IMR-90 (cell line): ENCODE measurements at regions not wholly inside any gene's neighbourhood (a gene's known extent, or its start where the extent isn't known, plus 50 kb on each side); places are given as distances from the start of the nearest gene placed in this dataset.
A peak's percentile ranks its signal among the peaks of the same experiment; 100 is the strongest.

Experiments used
- ATAC-seq: fragments of 200-7000 bp; cut with Tn5 transposase; 2 replicates; pipeline ENCODE4 v1.9.1; 2020; ENCODE audit warnings: low read depth, mild to moderate bottlenecking, moderate library complexity
- BruUV-seq: library from RNA; stranded (reverse); fragments of 400-500 nt; replicated peaks from 2 replicates; lab custom pipeline; 2021; lab: Mats Ljungman, UMichigan
- CTCF ChIA-PET: fragments of 300-600 bp; formaldehyde crosslinking; extraction: SDS; loops from one replicate; lab custom pipeline; 2021; ENCODE audit warnings: antibody characterized with exemption; lab: Yijun Ruan, JAX
- POLR2A ChIA-PET: fragments of 300-600 bp; sonication (Branson Sonifier 250); formaldehyde crosslinking; loops from one replicate; lab custom pipeline; 2022; ENCODE audit warnings: antibody characterized with exemption; ENCODE audit not compliant: unreplicated experiment; lab: Charles Lee
- DNase-seq: peaks from one replicate; pipeline ENCODE4 v3.0.0; 2013
- H2AFZ ChIP-seq: replicated peaks from 2 replicates; pipeline ENCODE3; 2013; ENCODE audit warnings: low read length, mild to moderate bottlenecking; ENCODE audit not compliant: poor library complexity
- H2AK5ac ChIP-seq: 2 replicates; pipeline ENCODE4 v1.6.1; 2013; ENCODE audit warnings: low read depth, low read length, inconsistent platforms
- H2AK9ac ChIP-seq: replicated peaks from 2 replicates; pipeline ENCODE3; 2013; ENCODE audit warnings: mild to moderate bottlenecking, low read depth, low read length, moderate library complexity; ENCODE audit not compliant: poor library complexity
- H2BK120ac ChIP-seq: 2 replicates; pipeline ENCODE4 v1.6.1; 2013; ENCODE audit warnings: low read depth, low read length, inconsistent platforms
- H2BK15ac ChIP-seq: 3 replicates; pipeline ENCODE4 v1.6.1; 2013; ENCODE audit warnings: low read depth, low read length, inconsistent platforms
- H2BK20ac ChIP-seq: 2 replicates; pipeline ENCODE4 v1.6.1; 2013; ENCODE audit warnings: low read depth, mild to moderate bottlenecking, inconsistent platforms, low read length, moderate library complexity
- H2BK5ac ChIP-seq: 2 replicates; pipeline ENCODE4 v1.6.1; 2013; ENCODE audit warnings: mild to moderate bottlenecking, low read depth, low read length, inconsistent platforms; ENCODE audit not compliant: poor library complexity, severe bottlenecking
- H3K14ac ChIP-seq: replicated peaks from 2 replicates; pipeline ENCODE4 v1.6.1; 2013; ENCODE audit warnings: low read depth, low read length, inconsistent platforms
- H3K18ac ChIP-seq: 2 replicates; pipeline ENCODE4 v1.6.1; 2013; ENCODE audit warnings: low read depth, low read length, control low read depth
- H3K23ac ChIP-seq: 2 replicates; pipeline ENCODE4 v1.6.1; 2013; ENCODE audit warnings: low read depth, low read length, inconsistent platforms
- H3K27ac ChIP-seq: 2 replicates; pipeline ENCODE4 v1.5.1; 2013; ENCODE audit warnings: mild to moderate bottlenecking, control low read depth, low read length; ENCODE audit not compliant: insufficient read depth
- H3K27me3 ChIP-seq: 2 replicates; pipeline ENCODE4 v1.6.1; 2013; ENCODE audit warnings: low read length; ENCODE audit not compliant: control insufficient read depth, insufficient read depth
- H3K36me3 ChIP-seq: 2 replicates; pipeline ENCODE4 v1.6.1; 2013; ENCODE audit warnings: low read length, mixed read lengths; ENCODE audit not compliant: control insufficient read depth, insufficient read depth
- H3K4ac ChIP-seq: 2 replicates; pipeline ENCODE4 v1.6.1; 2013; ENCODE audit warnings: low read depth, low read length, inconsistent platforms
- H3K4me1 ChIP-seq: 2 replicates; pipeline ENCODE4 v1.6.1; 2013; ENCODE audit warnings: low read length, mixed read lengths; ENCODE audit not compliant: control insufficient read depth, insufficient read depth
- H3K4me2 ChIP-seq: 2 replicates; pipeline ENCODE4 v1.6.1; 2013; ENCODE audit warnings: low read depth, mild to moderate bottlenecking, control low read depth, low read length, moderate library complexity
- H3K4me3 ChIP-seq: 2 replicates; pipeline ENCODE4 v1.5.1; 2013; ENCODE audit warnings: low read depth, mild to moderate bottlenecking, control low read depth, low read length, moderate library complexity; ENCODE audit not compliant: insufficient read depth
- H3K56ac ChIP-seq: 2 replicates; pipeline ENCODE4 v1.6.1; 2013; ENCODE audit warnings: low read length, inconsistent platforms; ENCODE audit not compliant: insufficient read depth; ENCODE audit errors: extremely low read depth
- H3K79me1 ChIP-seq, 2 experiments: 2 replicates each; pipeline ENCODE4 v1.6.1; 2013; ENCODE audit warnings: low read length in 2 of 2, inconsistent platforms in 1 of 2, low read depth in 1 of 2
- H3K9ac ChIP-seq: 2 replicates; pipeline ENCODE4 v1.6.1; 2013; ENCODE audit warnings: low read depth, low read length, control low read depth
- H3K9me1 ChIP-seq: 2 replicates; pipeline ENCODE4 v1.6.1; 2013; ENCODE audit warnings: low read length, inconsistent platforms; ENCODE audit not compliant: insufficient read depth
- H3K9me3 ChIP-seq: 2 replicates; pipeline ENCODE4 v1.6.1; 2013; ENCODE audit warnings: low read length; ENCODE audit not compliant: control insufficient read depth, insufficient read depth
- H4K20me1 ChIP-seq: 2 replicates; pipeline ENCODE4 v1.6.1; 2013; ENCODE audit warnings: low read length, inconsistent platforms; ENCODE audit not compliant: insufficient read depth
- H4K5ac ChIP-seq: 2 replicates; pipeline ENCODE4 v1.6.1; 2013; ENCODE audit warnings: mild to moderate bottlenecking, low read depth, low read length, control low read depth
- H4K8ac ChIP-seq, 2 experiments: 2 replicates each; pipeline ENCODE4 v1.6.1; 2013; ENCODE audit warnings: low read depth in 2 of 2, low read length in 2 of 2, control low read depth in 1 of 2, inconsistent platforms in 1 of 2
- H4K91ac ChIP-seq: 2 replicates; pipeline ENCODE4 v1.6.1; 2013; ENCODE audit warnings: low read depth, low read length, inconsistent platforms; ENCODE audit not compliant: insufficient read depth
- BHLHE40 ChIP-seq: fragments of 150-350 bp; IDR thresholded peaks from 2 replicates; pipeline ENCODE4 v1.6.1; 2016; ENCODE audit warnings: mild to moderate bottlenecking, low read depth, low read length
- CEBPB ChIP-seq: IDR thresholded peaks from 2 replicates; pipeline ENCODE4 v1.6.1; 2012; ENCODE audit warnings: low read depth, low read length, improper control_type of control experiment
- CHD1 ChIP-seq: IDR thresholded peaks from 2 replicates; pipeline ENCODE4 v1.6.1; 2012; ENCODE audit warnings: low read depth, low read length, improper control_type of control experiment
- CTCF ChIP-seq: conservative IDR thresholded peaks from 2 replicates; pipeline ENCODE4 v1.5.1; 2012; ENCODE audit warnings: mild to moderate bottlenecking, low read depth, low read length, improper control_type of control experiment
- ELK1 ChIP-seq: fragments of 150-350 bp; IDR thresholded peaks from 2 replicates; pipeline ENCODE4 v1.6.1; 2016; ENCODE audit warnings: low read depth, mild to moderate bottlenecking, low read length, moderate library complexity, borderline replicate concordance
- FOS ChIP-seq: fragments of 150-350 bp; IDR thresholded peaks from 2 replicates; pipeline ENCODE4 v1.6.1; 2016; ENCODE audit warnings: low read depth, low read length
- MAFK ChIP-seq: IDR thresholded peaks from 2 replicates; pipeline ENCODE4 v1.6.1; 2012; ENCODE audit warnings: low read depth, low read length, improper control_type of control experiment
- MXI1 ChIP-seq: IDR thresholded peaks from 2 replicates; pipeline ENCODE4 v1.6.1; 2012; ENCODE audit warnings: low read depth, mild to moderate bottlenecking, low read length, moderate library complexity, borderline replicate concordance
- NFE2L2 ChIP-seq: fragments of 150-350 bp; IDR thresholded peaks from 2 replicates; pipeline ENCODE4 v1.6.1; 2016; ENCODE audit warnings: low read depth, mild to moderate bottlenecking, low read length
- POLR2A ChIP-seq: IDR thresholded peaks from 2 replicates; pipeline ENCODE4 v1.6.1; 2012; ENCODE audit warnings: mild to moderate bottlenecking, low read depth, low read length
- RAD21 ChIP-seq: IDR thresholded peaks from 2 replicates; pipeline ENCODE4 v1.6.1; 2012; ENCODE audit warnings: low read length, improper control_type of control experiment
- RFX5 ChIP-seq: IDR thresholded peaks from 2 replicates; pipeline ENCODE4 v1.8.0; 2012; ENCODE audit warnings: low read depth, mild to moderate bottlenecking, low read length, moderate library complexity
- SMC3 ChIP-seq: fragments of 150-350 bp; IDR thresholded peaks from 2 replicates; pipeline ENCODE4 v1.6.1; 2016; ENCODE audit warnings: low read depth, mild to moderate bottlenecking, antibody characterized with exemption, low read length, moderate library complexity
- WGBS, 2 experiments: methylation state at CpG; one replicate each; pipeline versions ENCODE4 v1.1.5 to v1.1.7; 2013; ENCODE audit warnings: missing lambda C conversion rate in 2 of 2; ENCODE audit not compliant: insufficient read length in 1 of 2; ENCODE audit errors: extremely low coverage in 2 of 2; 5-methylcytosine and 5-hydroxymethylcytosine counted together
- dilution Hi-C: fragments of 300-500 bp; cut with HindIII; formaldehyde crosslinking; loops from one replicate; pipeline ENCODE4 v1.14.3; 2018; ENCODE audit warnings: low sequenced_read_pairs; ENCODE audit not compliant: unreplicated experiment
- in situ Hi-C: fragments of 300-500 bp; cut with MboI; formaldehyde crosslinking; loops from 3 replicates; pipeline ENCODE4 v1.14.3; 2019; ENCODE audit warnings: low sequenced_read_pairs, inconsistent platforms, mixed read lengths
- intact Hi-C: fragments of 100-400 bp; cut with micrococcal nuclease; formaldehyde crosslinking; loops from 2 replicates; pipeline ENCODE4 v1.10.0; 2022

- Histone ChIP-seq H3K36me3 (no peaks in the 10 kb centered on the region), H4K20me1 (no peaks in the 10 kb centered on the region), H2BK120ac (no peak overlapping the region), H4K5ac (no peak overlapping the region), H2AK5ac (no peak overlapping the region), H2BK5ac (no peak overlapping the region), H4K8ac (no peak overlapping the region), H3K4me2 (no peak overlapping the region), H2BK20ac (no peak overlapping the region), H3K9me1 (no peaks in the 10 kb centered on the region), H3K79me1 (no peaks in the 10 kb centered on the region), H3K27me3 (peaks cover 38% of the 10 kb centered on the region), H3K4me1 (no peaks in the 10 kb centered on the region), H4K91ac (no peak overlapping the region), H3K18ac (no peak overlapping the region), H3K4ac (no peak overlapping the region), H3K14ac (no peak overlapping the region), H3K56ac (no peak overlapping the region), H2BK15ac (no peak overlapping the region), H3K27ac (no peak overlapping the region), H3K9ac (no peak overlapping the region), H3K9me3 (no peaks in the 10 kb centered on the region), H2AK9ac (peak overlapping the region; percentile 37), H2AFZ (no peak overlapping the region), H3K23ac (no peak overlapping the region), H3K4me3 (no peak overlapping the region)
- CTCF ChIA-PET, result no interaction called here
- POLR2A ChIA-PET, result no interaction called here
- TF ChIP-seq POLR2A (no peak), ELK1 (no peak), MAFK (no peak), NFE2L2 (no peak), FOS (no peak), BHLHE40 (no peak), RAD21 (no peak), RFX5 (no peak), CHD1 (no peak), CEBPB (no peak), MXI1 (no peak), CTCF (no peak), SMC3 (no peak)
- no TSS peak for BruUV-seq
- dilution Hi-C loops, result no loop called here
- DNase-seq (no peak), ATAC-seq (no peak)
- 67% methylated on average over 11 of the region's 29 CpGs; no CpG with 5 or more reads in 1 of the 2 experiments for WGBS, 2 experiments
- intact Hi-C loops, result no loop called here
- in situ Hi-C loops, result no loop called here
These were observed 118.4 kb downstream of the FAM53A start for GRCh38 chr4:1565598-1566295.
